HuH-7 (cell line): ENCODE measurements at regions not wholly inside any gene's neighbourhood (a gene's known extent, or its start where the extent isn't known, plus 50 kb on each side); places are given as distances from the start of the nearest gene placed in this dataset.
A peak's percentile ranks its signal among the peaks of the same experiment; 100 is the strongest.

Experiments used
- DNase-seq: peaks from one replicate; pipeline ENCODE4 v3.0.0; 2011; ENCODE audit warnings: low spot score

- no peak for DNase-seq
These were observed 156.4 kb upstream of the SMIM23 start for GRCh38 chr5:171629221-171629620.

GRCh38 chr5:171629628-171630349, 155.8 kb upstream of the SMIM23 start:
- DNase-seq, result peak; percentile 73

- DNase-seq, result no peak
These were observed 155.1 kb upstream of the SMIM23 start for GRCh38 chr5:171630350-171631065.

GRCh38 chr5:171632616-171633015, 153.0 kb upstream of the SMIM23 start:
- no peak for DNase-seq

GRCh38 chr5:171633776-171634470, 151.7 kb upstream of the SMIM23 start:
- no peak for DNase-seq

- DNase-seq, result no peak
These were observed 151.1 kb upstream of the SMIM23 start for GRCh38 chr5:171634511-171634910.

- no peak for DNase-seq
These were observed 150.6 kb upstream of the SMIM23 start for GRCh38 chr5:171635028-171635427.

GRCh38 chr5:171635561-171636245, 149.9 kb upstream of the SMIM23 start:
- DNase-seq, result no peak

GRCh38 chr5:171637811-171638210, 147.8 kb upstream of the SMIM23 start:
- DNase-seq, result no peak

- no peak for DNase-seq
These were observed 146.4 kb upstream of the SMIM23 start for GRCh38 chr5:171639205-171639621.

GRCh38 chr5:171639966-171640365, 145.7 kb upstream of the SMIM23 start:
- no peak for DNase-seq

GRCh38 chr5:171640480-171640879, 145.1 kb upstream of the SMIM23 start:
- DNase-seq, result no peak

- DNase-seq, result no peak
These were observed 143.7 kb upstream of the SMIM23 start for GRCh38 chr5:171641891-171642290.

GRCh38 chr5:171642894-171643293, 142.7 kb upstream of the SMIM23 start:
- DNase-seq, result no peak

GRCh38 chr5:171644536-171644935, 141.1 kb upstream of the SMIM23 start:
- no peak for DNase-seq

- DNase-seq, result no peak
These were observed 139.2 kb upstream of the SMIM23 start for GRCh38 chr5:171646102-171647042.

GRCh38 chr5:171647043-171647903, 138.3 kb upstream of the SMIM23 start:
- no peak for DNase-seq

- DNase-seq, result no peak
These were observed 137.7 kb upstream of the SMIM23 start for GRCh38 chr5:171647904-171648260.

- no peak for DNase-seq
These were observed 137.1 kb upstream of the SMIM23 start for GRCh38 chr5:171648279-171649074.

- no peak for DNase-seq
These were observed 136.6 kb upstream of the SMIM23 start for GRCh38 chr5:171649075-171649401.
